Neural crest cell (in vitro differentiated cells): ENCODE measurements at regions not wholly inside any gene's neighbourhood (a gene's known extent, or its start where the extent isn't known, plus 50 kb on each side); places are given as distances from the start of the nearest gene placed in this dataset.

Experiments
- DNase-seq: peaks from one replicate; pipeline ENCODE4 v3.0.0; 2021; ENCODE audit warnings: low read depth, mixed read lengths, low spot score
- H3K27ac Mint-ChIP-seq: one replicate; pipeline ENCODE4 v1.8.0; 2021; ENCODE audit warnings: mild to moderate bottlenecking, mixed read lengths; ENCODE audit not compliant: unreplicated experiment
- H3K27me3 Mint-ChIP-seq: 2 replicates; pipeline ENCODE4 v1.8.0; 2021; ENCODE audit warnings: low read depth, mild to moderate bottlenecking, mixed read lengths
- H3K36me3 Mint-ChIP-seq: 2 replicates; pipeline ENCODE4 v1.8.0; 2021; ENCODE audit warnings: low read depth, mild to moderate bottlenecking, mixed read lengths
- H3K4me1 Mint-ChIP-seq: 2 replicates; pipeline ENCODE4 v1.8.0; 2021; ENCODE audit warnings: mixed read lengths
- H3K4me3 Mint-ChIP-seq: one replicate; pipeline ENCODE4 v1.8.0; 2021; ENCODE audit warnings: mild to moderate bottlenecking, mixed read lengths
- H3K9me3 Mint-ChIP-seq: 2 replicates; pipeline ENCODE4 v1.8.0; 2021; ENCODE audit warnings: mixed read lengths
- TF ChIP-seq, protein P1 (sequence below): fragments of 200-600 bp; sonication (generic); conservative IDR thresholded peaks from 2 replicates; pipeline ENCODE4 v1.5.0; 2021; ENCODE audit warnings: antibody characterized with exemption, mild to moderate bottlenecking

DNA sequence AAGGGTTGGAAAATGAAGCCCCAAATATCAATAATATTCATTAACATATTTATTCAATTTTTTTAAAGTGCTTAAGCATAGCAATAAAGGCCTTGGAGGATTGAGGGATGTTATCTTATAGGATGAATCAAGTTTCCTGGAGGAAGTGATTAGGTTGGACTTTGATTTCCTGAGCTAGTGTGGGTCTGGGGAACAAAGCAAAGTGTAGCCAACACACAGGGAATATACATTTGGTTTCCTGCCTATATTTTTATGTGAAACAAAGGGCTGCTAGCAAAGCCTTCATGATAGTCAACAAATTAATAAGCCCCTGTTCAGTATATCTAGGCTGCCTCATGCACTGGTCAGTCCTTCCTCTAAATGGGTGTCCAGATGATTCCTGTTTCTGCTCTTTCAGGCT is 261.1 kb upstream of the IL12A start:
- TF ChIP-seq, protein P1, sequence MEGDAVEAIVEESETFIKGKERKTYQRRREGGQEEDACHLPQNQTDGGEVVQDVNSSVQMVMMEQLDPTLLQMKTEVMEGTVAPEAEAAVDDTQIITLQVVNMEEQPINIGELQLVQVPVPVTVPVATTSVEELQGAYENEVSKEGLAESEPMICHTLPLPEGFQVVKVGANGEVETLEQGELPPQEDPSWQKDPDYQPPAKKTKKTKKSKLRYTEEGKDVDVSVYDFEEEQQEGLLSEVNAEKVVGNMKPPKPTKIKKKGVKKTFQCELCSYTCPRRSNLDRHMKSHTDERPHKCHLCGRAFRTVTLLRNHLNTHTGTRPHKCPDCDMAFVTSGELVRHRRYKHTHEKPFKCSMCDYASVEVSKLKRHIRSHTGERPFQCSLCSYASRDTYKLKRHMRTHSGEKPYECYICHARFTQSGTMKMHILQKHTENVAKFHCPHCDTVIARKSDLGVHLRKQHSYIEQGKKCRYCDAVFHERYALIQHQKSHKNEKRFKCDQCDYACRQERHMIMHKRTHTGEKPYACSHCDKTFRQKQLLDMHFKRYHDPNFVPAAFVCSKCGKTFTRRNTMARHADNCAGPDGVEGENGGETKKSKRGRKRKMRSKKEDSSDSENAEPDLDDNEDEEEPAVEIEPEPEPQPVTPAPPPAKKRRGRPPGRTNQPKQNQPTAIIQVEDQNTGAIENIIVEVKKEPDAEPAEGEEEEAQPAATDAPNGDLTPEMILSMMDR = no peak
- Mint-ChIP-seq H3K4me3 (no peak overlapping the region), H3K4me1 (peaks cover 5% of the 10 kb centered on the region), H3K27ac (no peak overlapping the region), H3K27me3 (peaks cover 7% of the 10 kb centered on the region), H3K36me3 (no peaks in the 10 kb centered on the region), H3K9me3 (no peaks in the 10 kb centered on the region)
- DNase-seq = no peak

DNA sequence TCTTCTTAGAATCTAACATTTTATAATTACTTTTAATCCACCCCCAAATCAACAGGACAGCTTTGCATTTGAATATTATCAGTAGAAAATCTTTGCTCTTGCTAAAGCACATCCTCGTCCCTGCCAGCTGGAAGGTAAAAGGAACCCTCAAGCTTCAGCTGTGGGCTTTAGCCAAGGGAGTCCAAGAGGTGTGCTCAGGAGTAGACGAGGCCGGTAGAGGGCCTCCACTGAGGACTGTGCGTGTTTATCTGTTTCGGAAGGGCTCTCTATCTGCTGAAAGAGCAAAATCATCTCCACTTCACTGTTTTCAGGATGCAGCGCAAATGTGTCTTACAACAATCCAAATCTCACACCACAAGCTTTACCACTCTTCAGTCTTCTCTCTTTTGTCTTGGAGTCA is 257.4 kb upstream of the IL12A start:
- Mint-ChIP-seq H3K27me3 (peaks cover 5% of the 10 kb centered on the region), H3K4me3 (no peak overlapping the region)

DNA sequence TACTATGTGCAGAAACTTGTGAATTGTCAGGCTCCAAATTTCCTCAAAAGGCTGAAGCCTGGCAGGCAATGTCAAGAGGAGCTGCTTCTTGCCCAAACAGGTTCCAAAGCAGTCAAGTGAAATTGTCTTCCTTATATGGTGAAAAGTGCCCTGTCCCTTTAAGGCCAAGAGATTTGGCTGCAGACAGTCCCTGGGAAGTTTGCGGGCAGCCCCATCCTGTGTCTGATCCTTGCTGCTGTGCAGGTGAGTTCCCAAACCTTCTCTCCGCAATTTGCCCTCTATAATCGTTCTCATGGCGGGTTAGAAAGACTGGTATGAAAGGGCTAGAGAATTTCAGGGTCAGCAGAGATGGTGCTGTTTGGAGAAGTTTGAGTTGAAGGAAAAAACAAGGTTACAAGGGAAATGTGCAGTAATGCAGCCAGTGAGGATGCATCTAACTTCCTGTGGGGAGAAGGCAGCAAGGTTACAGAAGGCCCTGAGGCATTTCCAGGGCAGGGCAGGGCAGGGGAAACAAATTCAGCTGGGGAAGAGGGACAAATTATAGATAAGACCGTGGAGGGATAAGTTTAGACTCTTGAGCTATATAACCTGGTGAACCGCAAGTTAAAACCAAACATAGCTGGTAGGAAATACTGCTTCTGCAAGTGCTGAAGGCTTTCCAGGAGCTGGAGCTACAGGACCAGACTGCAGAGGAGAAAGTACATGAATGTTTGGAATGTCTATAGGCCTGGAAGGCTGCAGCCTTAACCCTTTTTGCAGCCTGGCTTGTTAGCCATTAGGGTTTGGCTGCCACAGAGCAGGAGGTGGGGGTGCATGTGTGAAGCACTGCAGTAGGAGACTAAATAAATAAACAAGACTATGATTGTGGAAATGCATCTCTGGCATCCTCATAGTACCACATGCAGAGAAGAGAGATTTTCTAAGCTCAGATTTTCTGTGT is 256.2 kb upstream of the IL12A start:
- Mint-ChIP-seq H3K4me1 (peaks cover 16% of the 10 kb centered on the region), H3K4me3 (no peak overlapping the region), H3K27ac (no peak overlapping the region), H3K27me3 (no peaks in the 10 kb centered on the region), H3K36me3 (no peaks in the 10 kb centered on the region), H3K9me3 (no peaks in the 10 kb centered on the region)
- no peak for DNase-seq
- TF ChIP-seq, protein P1 = no peak

More for the DNA sequence above, 257.4 kb upstream of the IL12A start:
- DNase-seq = no peak
- Mint-ChIP-seq H3K9me3 (no peaks in the 10 kb centered on the region), H3K27ac (no peak overlapping the region), H3K36me3 (no peaks in the 10 kb centered on the region), H3K4me1 (peaks cover 16% of the 10 kb centered on the region)
- TF ChIP-seq, protein P1 = no peak

DNA sequence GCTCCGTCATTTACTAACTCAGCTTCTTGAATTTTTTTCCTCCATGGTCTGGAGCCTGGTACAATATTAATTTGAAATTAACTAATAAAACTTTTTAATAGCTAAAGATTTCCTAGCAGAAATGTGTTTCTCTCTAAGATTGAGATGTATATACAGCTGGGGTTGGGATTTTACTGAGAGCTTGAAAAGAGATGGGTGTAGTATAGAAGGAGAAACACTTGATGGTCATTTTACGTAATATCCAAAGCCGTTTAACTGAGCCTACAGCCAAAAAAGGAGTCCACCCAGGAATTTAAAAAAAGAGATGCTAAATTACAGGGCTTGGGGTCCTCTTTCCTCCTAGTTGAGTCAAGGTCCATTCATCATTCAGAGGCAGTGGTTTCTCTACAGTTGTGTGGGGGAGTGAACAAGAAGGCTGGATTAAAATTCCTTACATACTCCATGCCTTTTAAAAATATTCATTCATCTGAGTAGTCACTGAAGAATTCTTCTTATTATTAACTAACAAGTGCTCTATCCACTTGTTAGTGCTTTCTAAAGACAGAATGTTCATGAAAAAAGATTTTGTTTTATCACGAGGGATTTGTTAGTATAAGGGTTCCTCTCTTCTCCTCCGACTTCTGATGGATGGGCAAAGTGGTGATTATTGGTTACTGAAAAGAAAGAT is 255.3 kb upstream of the IL12A start:
- TF ChIP-seq, protein P1 = no peak
- no peak overlapping the region for H3K4me3 Mint-ChIP-seq
- peaks cover 16% of the 10 kb centered on the region for H3K4me1 Mint-ChIP-seq
- no peaks in the 10 kb centered on the region for H3K9me3 Mint-ChIP-seq
- DNase-seq = no peak
- H3K36me3 Mint-ChIP-seq = no peaks in the 10 kb centered on the region
- no peaks in the 10 kb centered on the region for H3K27me3 Mint-ChIP-seq
- H3K27ac Mint-ChIP-seq = no peak overlapping the region

DNA sequence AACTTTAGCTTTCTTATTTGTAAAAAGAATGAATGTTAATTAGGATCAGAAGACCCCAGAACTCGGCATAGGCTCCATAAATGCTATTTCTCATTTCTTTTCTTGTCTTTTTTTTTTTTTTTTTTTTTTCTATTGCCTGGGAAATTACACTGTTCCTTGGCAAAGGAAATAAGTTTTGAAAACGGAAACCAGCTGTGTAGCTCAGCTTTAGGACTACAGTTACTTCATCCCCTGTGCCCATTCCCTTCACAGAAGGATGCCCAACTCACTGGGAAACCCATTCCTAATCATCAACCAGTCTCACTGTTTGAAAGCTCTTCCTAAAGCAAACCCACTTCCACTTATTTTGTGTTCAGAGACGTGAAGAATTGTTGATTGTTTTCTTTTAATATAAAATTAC is 254.0 kb upstream of the IL12A start:
- no peak overlapping the region for H3K4me3 Mint-ChIP-seq
- H3K27me3 Mint-ChIP-seq = no peaks in the 10 kb centered on the region
- TF ChIP-seq, protein P1 = no peak
- peaks cover 16% of the 10 kb centered on the region for H3K4me1 Mint-ChIP-seq
- no peak for DNase-seq
- no peaks in the 10 kb centered on the region for H3K36me3 Mint-ChIP-seq
- H3K9me3 Mint-ChIP-seq = no peaks in the 10 kb centered on the region
- no peak overlapping the region for H3K27ac Mint-ChIP-seq
